Brain microvascular endothelial cell (primary cell): ENCODE measurements at regions not wholly inside any gene's neighbourhood (a gene's known extent, or its start where the extent isn't known, plus 50 kb on each side); places are given as distances from the start of the nearest gene placed in this dataset.

ENCODE experiments used
- DNase-seq: peaks from one replicate; pipeline ENCODE4 v3.0.0-alpha.2; 2020
- H3K27ac ChIP-seq: fragments of 250-450 bp; sonication (Bioruptor Pico); 2 replicates; pipeline ENCODE4 v1.5.1; 2020; ENCODE audit warnings: mild to moderate bottlenecking, moderate library complexity
- H3K27me3 ChIP-seq: fragments of 250-450 bp; sonication (Bioruptor Pico); replicated peaks from 2 replicates; pipeline ENCODE4 v1.5.1; 2020; ENCODE audit warnings: mild to moderate bottlenecking
- H3K36me3 ChIP-seq: fragments of 250-450 bp; sonication (Bioruptor Pico); replicated peaks from 2 replicates; pipeline ENCODE4 v1.5.1; 2020; ENCODE audit warnings: mild to moderate bottlenecking
- H3K4me3 ChIP-seq: 2 replicates; pipeline ENCODE4 v1.5.1; 2011; ENCODE audit warnings: low read depth, mild to moderate bottlenecking, control low read depth, low read length, moderate library complexity
- CTCF ChIP-seq: IDR thresholded peaks from 2 replicates; pipeline ENCODE4 v1.5.1; 2011; ENCODE audit warnings: low read depth, mild to moderate bottlenecking, moderate library complexity, low read length, control low read depth, inconsistent platforms; ENCODE audit errors: missing control alignments
- in situ Hi-C: cut with HindIII; loops from 2 replicates; pipeline ENCODE4 v1.10.0; 2017; ENCODE audit warnings: low sequenced_read_pairs, low pct_ligation_motif_present

GRCh38 chr2:139162456-139162855 is 382.3 kb upstream of the NXPH2 start:
- Histone ChIP-seq H3K4me3 (no peak overlapping the region), H3K27me3 (no peaks in the 10 kb centered on the region), H3K27ac (no peak overlapping the region), H3K36me3 (no peaks in the 10 kb centered on the region)
- no peak for DNase-seq
- TF ChIP-seq CTCF: no peak
- in situ Hi-C loops: no loop called here

DNA sequence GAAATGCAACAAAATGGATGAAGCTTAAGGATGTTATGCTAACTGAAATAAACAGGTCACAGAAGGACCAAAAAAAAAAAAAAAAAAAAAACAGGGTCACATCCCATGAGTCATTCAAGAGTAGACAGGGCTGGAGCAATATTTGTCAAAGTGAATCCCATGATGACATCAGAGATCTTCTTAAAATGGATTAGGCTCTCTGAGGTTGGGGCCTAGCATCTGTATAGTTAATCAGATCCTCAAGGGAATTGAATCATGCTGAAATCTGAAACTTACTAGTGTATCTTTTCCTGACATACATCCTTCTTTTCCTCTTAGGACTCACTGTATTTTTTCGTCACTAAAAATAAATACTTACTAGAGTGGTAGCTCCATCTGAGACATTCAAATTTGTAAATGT is 380.6 kb upstream of the NXPH2 start:
- in situ Hi-C loops: no loop called here
- H3K4me3 ChIP-seq: no peak overlapping the region
- DNase-seq: no peak
- H3K36me3 ChIP-seq: no peaks in the 10 kb centered on the region
- no peak overlapping the region for H3K27ac ChIP-seq
- no peaks in the 10 kb centered on the region for H3K27me3 ChIP-seq
- TF ChIP-seq CTCF: no peak

DNA sequence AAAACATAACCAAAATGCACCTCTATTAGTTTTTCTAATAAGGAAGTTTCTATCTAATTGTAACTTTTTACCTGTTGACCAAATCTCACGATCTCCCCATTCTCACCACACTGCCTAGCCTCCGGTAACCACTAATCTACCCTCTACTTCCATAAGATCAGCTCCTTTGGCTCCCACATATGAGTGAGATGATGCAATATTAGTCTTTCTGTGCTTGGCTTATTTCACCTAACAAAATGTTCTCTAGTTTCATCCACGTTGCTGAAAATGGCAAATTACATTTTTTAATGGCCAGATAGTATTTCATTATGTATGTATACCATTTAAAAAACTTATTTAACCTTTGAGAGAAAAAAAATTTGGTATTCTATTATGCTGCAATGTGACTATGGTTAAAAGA is 379.0 kb upstream of the NXPH2 start:
- no peak for DNase-seq
- no peak for TF ChIP-seq CTCF
- Histone ChIP-seq H3K36me3 (no peaks in the 10 kb centered on the region), H3K4me3 (no peak overlapping the region), H3K27ac (no peak overlapping the region), H3K27me3 (no peaks in the 10 kb centered on the region)
- in situ Hi-C loops: no loop called here

- Histone ChIP-seq H3K36me3 (no peaks in the 10 kb centered on the region), H3K4me3 (no peak overlapping the region), H3K27ac (no peak overlapping the region), H3K27me3 (no peaks in the 10 kb centered on the region)
- DNase-seq: no peak
- TF ChIP-seq CTCF: no peak
- in situ Hi-C loops: no loop called here
Measured at GRCh38 chr2:139156730-139157129, 376.5 kb upstream of the NXPH2 start.

DNA sequence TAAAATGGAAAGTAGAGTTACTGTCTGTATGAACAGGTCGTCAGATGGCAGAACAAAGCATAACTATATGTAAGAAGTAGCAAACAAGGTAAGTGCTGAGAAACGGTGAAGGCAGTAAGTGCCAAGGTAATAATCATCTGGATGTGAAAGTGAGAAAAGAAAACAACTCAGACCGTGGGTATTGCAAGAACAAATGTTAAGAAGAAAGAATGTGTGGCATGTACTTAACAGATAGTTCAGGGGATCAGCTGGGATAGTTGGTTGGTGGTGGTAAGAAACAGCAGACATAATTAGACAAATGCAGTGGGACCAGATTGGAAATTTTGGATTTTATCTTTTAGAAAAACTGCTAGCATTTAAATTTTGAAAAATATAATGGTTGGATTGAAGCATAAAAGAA is 375.8 kb upstream of the NXPH2 start:
- no peak for DNase-seq
- H3K27ac ChIP-seq: no peak overlapping the region
- TF ChIP-seq CTCF: no peak
- H3K36me3 ChIP-seq: no peaks in the 10 kb centered on the region
- H3K27me3 ChIP-seq: no peaks in the 10 kb centered on the region
- in situ Hi-C loops: no loop called here
- no peak overlapping the region for H3K4me3 ChIP-seq

DNA sequence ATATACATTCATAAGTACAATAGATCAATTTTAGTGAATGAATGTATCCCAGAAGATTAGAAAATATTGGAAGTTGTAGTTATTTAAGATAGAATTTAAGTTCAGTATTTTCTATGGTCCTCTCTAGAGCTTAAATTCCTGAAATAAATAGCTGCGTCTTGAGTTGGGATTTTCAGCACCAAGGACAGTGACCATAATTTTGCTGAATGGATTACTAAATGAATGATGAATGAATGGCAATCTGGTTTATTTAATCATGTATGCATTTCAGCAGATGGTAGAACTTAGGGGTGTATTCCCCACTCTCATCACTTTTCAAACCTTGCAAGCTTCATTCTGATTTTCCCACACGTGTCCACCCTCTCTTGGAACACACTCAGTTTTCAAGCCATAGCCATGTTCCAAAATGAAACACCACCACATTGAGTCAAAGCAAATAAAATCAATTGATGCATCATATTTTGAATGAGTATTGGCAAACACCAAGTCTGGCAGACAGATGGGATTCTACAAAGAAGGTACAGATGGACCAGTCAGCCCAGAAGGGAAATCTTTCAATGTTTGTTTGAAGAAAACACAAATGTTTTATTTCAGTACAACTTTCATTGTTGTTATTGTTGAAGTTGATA is 362.2 kb upstream of the NXPH2 start:
- DNase-seq: no peak
- Histone ChIP-seq H3K27ac (no peak overlapping the region), H3K36me3 (no peaks in the 10 kb centered on the region), H3K27me3 (no peaks in the 10 kb centered on the region), H3K4me3 (no peak overlapping the region)
- TF ChIP-seq CTCF: no peak
- in situ Hi-C loops: no loop called here
